ENCODE measurements at regions not wholly inside any gene's neighbourhood (a gene's known extent, or its start where the extent isn't known, plus 50 kb on each side); places are given as distances from the start of the nearest gene placed in this dataset.
"Not testable (repeated sequence)": the region's sequence is repeated elsewhere in the genome, so short reads cannot be mapped to it uniquely, and the experiment has no call there.

DNA sequence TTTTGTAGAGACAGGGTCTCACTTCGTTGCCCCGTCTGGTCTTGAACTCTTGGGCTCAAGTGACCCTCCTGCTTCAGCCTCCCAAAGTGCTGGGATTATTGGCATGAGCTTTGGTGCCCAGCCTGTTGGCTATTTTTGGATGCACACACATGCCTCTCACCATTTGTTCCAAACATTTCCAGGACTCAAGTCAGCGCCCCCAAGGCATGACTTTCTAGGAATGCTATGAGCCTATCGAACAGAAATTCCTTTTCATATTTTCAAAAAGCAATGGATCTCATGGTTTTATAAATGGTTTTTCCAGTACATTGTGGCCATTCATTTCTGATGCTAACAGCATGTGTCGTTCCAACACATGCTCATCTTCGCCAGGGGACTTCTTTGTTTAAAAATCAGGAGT, 119.3 kb upstream of the NAA20 start:
- DNase-seq, result no peak

- no peak for DNase-seq
Measured at GRCh38 chr20:19901226-19901625, 115.9 kb upstream of the NAA20 start.

- DNase-seq, result peak; percentile 43
Measured at GRCh38 chr20:19903168-19903811, 113.9 kb upstream of the NAA20 start.

- no peak for DNase-seq
Measured at GRCh38 chr20:19907326-19908056, 109.7 kb upstream of the NAA20 start.

DNA sequence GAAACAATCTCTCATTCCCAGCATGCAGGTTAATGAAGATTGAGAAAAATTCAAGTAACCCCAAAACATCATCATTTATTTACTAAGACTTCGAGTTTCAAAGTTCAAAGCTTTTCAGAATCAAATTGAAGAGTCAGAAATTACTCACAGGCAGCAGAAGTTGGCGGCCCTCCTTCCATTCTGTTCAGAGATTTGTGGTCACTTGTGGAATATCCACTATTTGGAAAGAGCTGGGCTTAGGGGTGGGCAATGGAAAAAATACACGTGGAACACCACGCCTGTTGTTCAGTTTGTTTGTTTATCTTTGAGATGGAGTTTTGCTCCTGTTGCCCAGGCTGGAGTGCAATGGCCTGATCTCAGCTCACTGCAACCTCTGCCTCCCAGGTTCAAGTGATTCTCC, 108.6 kb upstream of the NAA20 start:
- DNase-seq, result no peak

DNA sequence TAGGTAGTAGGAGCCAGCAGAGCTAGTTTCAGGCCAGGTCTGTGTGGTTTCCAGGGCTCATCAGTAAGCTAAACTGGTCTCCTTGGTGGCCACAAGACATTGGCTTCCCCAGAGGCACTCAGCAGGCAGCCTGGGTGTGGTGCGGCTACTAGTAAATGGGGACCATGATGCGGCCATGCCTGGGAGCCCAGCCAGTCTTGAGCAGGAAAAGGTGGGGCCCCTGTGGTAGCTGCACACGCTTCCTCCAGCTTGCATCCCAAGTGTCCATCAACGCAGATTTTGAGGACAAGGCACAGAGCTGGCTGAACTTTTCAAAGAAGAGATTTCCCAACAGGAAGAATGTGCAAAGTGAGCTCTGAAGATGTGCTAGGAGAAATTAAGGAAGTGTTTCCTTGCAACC, 107.4 kb upstream of the NAA20 start:
- DNase-seq, result no peak

DNA sequence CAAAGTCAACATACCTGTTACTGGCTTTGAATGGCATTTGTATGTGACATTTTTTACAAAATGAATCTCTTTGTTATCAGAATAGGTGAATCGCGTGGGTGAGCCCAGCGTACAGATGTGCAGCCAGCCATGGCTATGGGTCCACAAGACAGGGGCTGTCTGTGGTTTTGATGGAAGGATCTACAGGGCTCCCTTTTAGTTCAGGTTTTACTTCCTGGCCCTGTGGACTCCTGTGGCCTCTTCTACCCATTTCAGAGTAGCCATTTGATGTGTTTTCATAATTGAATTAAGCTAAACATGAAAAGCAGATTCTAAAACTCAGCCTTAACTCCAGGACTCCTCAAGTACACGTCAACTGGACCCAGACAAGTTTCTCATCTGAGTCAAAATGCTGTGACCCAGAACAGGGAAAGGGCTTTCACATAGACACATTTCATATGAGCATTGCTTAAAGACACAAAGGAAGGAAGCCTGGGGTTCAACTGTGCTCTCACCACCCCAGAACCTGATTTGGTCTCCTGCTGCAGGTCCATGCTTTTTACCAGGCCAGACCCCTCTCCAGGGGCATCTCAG, 105.3 kb upstream of the NAA20 start:
- DNase-seq, result no peak

DNA sequence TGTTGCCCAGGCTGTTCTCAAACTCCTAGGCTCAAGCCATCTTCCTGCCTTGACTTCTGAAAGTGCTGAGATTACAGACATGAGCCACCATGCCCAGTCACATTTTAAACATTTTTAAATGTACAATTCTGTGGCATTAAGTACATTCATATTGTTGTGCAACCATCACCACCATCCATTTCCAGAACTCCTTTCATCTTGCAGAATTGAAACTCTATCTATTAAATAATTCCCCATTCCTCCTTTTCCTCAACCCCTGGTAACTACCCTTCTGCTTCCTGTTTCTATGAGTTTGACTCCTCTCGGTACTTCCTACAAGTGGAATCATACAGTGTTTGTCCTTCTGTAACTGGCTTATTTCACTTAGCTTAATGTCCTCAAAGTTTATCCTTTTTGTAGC, 103.8 kb upstream of the NAA20 start:
- no peak for DNase-seq

DNA sequence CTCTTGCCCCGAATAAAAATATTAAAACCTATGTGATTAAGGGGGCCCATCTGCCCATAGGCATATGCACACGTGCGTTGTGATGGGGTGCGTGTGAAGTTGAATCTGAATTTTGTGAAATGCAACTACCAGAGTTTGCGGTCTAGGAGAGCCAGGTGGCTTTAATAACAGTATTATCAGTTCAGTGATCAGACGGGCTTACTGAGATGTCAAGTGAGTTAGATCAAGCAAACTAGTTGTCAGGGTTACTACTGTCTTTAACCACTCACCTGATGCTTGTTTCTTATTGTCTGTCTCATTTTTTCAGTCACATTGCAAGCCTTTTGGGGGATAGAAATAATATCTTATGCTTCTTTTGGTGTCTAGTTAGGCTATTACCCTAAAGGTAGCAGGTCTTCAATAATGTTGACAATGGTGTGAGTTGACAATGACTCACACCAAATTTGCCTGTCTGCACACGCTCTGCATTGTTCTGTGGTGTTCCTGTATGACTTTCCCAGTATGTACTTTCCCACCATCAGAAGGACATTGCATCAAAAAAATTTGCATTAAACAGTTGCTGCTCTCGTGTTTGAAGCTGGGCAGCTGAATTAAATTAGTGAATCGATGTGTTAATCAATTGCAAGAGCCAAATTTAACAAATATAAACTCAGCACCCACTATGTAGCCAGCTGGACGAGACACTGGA, 103.1 kb upstream of the NAA20 start:
- DNase-seq, result no peak

DNA sequence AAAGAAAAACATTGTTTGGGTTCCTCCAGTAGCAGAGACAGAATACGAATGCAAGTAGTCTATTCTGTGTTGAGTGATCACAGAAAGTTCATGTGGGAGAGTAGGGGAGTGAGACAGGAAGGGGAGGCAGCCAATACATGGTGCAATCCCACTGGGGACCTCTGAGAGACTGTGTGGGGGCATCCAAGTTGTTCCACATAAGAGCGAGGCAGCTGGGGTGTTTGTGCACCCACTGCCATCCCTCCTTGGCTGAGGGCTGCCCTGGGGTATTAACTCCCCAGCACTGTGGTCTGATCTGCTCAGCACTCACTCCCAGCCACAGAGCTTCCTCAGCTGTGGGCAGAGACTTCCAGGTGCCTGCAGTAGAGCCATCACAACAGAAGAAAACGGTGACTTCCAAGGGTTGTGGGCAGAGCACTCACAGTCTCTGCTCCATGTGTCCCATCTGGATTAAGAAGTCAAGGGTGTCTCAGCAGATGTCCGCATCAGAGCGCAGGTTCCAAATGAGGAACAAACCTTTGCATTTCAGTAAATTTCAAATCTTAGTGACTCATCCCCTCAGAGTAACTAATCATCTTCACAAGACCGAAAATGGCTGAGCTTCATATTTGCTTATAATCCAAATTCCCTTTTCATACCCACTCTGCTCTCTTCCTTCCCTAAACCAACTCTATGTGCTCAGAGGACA, 101.9 kb upstream of the NAA20 start:
- DNase-seq, result no peak

- DNase-seq, result no peak
Measured at GRCh38 chr20:19916531-19917485, 100.4 kb upstream of the NAA20 start.

DNA sequence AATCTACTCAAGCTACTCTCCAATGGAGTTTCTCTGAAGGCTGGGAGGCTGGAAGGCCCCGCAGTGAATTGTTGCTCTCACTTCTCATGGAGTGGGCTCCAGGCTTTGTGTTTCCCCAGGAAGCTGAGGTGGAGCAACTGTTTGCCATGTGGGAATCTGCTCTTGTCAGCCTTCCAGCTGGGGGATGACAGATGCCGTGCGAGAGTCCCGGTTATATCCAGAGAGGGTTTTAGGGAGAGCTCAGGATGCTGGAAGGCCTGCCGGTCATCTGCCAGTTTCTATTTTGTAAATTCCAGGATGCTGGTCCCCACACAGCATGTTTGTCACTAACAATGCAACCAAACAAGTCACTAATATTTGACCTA, 98.2 kb upstream of the NAA20 start:
- no peak for DNase-seq

DNA sequence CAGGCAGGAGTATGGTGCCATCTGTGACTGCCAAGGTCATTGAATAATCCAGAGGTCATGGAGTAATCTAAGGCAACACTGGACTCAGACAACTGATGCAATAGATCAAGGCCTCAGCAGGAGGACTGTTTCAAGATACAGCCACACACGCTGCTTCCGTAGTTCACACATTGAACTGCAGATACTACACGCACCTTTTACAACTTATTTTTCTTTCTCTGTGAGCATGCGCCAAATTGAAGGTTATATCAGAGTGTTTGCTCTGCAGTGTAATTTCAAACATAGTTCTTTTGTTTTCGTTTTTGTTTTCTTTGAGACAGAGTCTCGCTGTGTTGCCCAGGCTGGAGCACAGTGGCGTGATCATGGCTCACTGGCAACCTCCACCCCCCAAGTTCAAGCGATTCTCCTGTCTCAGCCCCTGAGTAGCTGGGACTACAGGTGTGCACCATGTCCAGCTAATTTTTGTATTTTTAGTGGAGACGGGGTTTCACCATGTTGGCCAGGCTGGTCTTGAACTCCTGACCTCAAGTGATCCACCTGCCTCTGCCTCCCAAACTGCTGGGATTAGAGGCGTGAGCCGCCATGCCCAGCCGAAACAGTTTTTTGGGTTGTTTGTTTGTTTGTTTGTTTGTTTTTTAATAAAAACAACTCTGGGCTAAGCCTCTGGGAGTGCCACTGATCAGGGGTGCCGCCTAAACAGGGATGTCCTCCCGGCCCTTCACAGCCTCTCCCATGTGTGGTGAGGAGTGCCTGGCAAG, 96.6 kb upstream of the NAA20 start:
- DNase-seq, result no peak

- DNase-seq, result no peak
Measured at GRCh38 chr20:19921284-19921793, 95.8 kb upstream of the NAA20 start.

DNA sequence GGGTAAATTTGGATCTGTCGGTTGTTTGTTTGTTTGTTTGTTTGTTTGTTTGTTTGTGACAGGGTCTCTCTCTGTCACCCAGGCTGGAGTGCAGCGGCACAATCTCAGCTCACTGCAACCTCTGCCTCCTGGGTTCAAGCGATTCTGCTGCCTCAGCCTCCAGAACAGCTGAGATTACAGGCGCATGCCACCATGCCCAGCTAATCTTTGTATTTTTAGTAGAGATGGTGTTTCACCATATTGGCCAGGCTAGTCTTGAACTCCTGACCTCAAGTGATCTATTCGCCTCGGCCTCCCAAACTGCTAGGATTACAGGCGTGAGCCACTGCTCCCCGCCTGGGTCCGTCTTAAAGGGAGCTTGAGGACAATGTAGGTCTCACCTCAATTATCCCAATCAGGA, 95.3 kb upstream of the NAA20 start:
- not testable (repeated sequence) for DNase-seq

- DNase-seq, result no peak
Measured at GRCh38 chr20:19922716-19923115, 94.4 kb upstream of the NAA20 start.

- no peak for DNase-seq
Measured at GRCh38 chr20:19923762-19924161, 93.4 kb upstream of the NAA20 start.

DNA sequence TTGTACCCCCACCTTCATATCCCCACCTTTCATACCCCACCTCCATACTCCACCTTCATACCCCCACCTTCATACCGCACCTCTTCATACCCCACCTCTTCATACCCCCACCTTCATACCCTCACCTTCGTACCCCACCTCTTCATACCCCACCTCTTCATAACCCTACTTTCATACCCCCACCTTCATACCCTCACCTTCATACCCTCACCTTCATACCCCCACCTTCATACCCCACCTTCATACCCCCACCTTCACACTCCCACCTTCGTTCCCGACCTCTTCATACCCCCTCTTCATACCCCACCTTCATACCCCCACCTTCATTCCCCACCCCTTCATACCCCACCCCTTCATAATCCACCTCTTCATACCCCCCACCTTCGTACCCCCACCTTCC, 92.9 kb upstream of the NAA20 start:
- no peak for DNase-seq

DNA sequence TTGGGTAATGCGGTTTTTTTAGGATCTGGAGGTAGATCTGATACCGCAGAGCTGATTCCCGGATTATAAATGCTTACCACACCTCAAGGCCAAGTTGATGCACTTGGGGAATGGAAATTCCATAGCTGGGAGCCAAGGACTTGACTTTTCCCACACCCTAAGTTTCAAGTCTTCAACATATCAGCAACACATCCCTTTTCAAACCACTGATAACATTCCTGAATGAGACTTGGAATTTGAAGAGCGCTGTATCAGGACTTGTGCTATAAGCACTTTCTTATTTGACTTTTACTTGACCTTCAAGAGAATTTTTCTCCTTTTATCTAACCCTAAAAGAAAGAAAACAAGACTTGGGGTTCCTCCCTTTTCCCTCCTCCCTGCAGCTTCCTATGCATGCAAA, 90.6 kb upstream of the NAA20 start:
- no peak for DNase-seq

DNA sequence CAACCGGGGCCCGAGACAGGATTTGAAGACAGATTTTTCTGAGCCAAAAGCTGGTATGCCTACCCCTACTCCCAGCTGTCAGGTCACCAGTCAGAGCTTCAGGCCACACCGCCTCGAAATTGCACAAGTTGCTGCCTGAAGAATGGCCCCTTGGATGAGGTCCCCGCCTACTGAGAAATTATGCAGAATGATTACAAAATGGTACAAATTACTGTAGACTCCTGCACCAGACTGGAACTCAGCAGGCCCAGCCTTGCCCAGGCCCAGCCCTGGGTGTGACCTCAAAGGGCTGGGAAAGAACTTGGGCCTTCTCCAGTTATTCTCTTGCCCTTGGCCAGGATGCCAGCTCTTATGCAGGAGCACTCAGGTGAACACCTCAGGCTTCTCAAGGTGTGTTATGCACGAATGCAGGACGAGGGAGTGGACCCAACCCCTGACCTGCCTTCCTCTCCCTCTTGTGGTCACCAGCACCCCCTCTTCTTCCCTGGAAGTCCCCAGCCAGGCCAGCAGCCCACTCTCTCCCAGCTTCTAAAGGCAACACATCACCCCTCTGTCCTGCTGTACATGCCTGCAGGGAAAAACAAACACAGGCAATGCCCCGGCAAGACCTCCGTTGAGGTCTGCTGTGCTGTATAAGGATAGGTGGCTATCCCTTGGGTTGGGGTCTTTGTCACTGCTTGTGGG, 88.7 kb upstream of the NAA20 start:
- DNase-seq, result no peak

Data from muscle of arm (tissue), 1 donor.